ENCODE measurements at regions not wholly inside any gene's neighbourhood (a gene's known extent, or its start where the extent isn't known, plus 50 kb on each side); places are given as distances from the start of the nearest gene placed in this dataset.

DNA sequence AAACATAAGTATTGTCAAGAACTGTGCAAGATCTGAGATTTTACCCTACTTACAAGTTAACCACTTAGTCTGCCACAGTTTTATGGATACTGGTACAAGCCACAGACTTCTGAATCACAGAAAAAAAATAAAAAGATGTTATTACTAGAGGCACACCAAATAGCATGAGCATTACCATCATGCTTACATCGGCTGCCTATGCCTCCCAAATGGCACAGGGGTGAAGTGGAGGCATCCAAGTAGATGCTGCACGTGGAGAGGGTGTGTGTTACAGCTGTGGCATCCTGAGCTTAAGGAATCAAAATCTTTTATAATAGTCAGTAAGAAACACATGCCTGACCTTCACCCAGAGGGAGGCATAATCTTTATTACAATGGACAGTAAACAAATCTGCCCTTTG, 207.8 kb downstream of the TFEC start:
- ChIA-PET POLR2A (no interaction called here), CTCF (interaction anchor here (1.4 kb wide), 1 partner anchor 29 kb away, joined by 5 read pairs; no protein-coding TSS in a partner anchor)
- TF ChIP-seq FOS (IDR thresholded peaks at IDR 0.05; ENCODE audit: borderline replicate concordance, insufficient read depth, low read length) (no peak), POLR2A (IDR thresholded peaks at IDR 0.05; ENCODE audit: low read depth, low read length) (no peak), JUN (IDR thresholded peaks at IDR 0.05; ENCODE audit: borderline replicate concordance, insufficient read depth, insufficient read length, low read depth) (no peak), POLR2AphosphoS5 (IDR thresholded peaks at IDR 0.05; ENCODE audit: insufficient read depth, low read depth, low read length) (no peak), EZH2 (IDR thresholded peaks at IDR 0.05; ENCODE audit: borderline replicate concordance, low read depth, low read length, severe bottlenecking) (no peak), MYC (IDR thresholded peaks at IDR 0.05; ENCODE audit: low read depth, low read length) (no peak), GATA2 (IDR thresholded peaks at IDR 0.05; ENCODE audit: insufficient read depth, insufficient read length, low read depth, low read length) (no peak)
- TF ChIP-seq, protein P1, sequence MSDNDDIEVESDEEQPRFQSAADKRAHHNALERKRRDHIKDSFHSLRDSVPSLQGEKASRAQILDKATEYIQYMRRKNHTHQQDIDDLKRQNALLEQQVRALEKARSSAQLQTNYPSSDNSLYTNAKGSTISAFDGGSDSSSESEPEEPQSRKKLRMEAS (IDR thresholded peaks at IDR 0.05; ENCODE audit: insufficient read depth, insufficient read length): no peak
- TF ChIP-seq, protein P2, sequence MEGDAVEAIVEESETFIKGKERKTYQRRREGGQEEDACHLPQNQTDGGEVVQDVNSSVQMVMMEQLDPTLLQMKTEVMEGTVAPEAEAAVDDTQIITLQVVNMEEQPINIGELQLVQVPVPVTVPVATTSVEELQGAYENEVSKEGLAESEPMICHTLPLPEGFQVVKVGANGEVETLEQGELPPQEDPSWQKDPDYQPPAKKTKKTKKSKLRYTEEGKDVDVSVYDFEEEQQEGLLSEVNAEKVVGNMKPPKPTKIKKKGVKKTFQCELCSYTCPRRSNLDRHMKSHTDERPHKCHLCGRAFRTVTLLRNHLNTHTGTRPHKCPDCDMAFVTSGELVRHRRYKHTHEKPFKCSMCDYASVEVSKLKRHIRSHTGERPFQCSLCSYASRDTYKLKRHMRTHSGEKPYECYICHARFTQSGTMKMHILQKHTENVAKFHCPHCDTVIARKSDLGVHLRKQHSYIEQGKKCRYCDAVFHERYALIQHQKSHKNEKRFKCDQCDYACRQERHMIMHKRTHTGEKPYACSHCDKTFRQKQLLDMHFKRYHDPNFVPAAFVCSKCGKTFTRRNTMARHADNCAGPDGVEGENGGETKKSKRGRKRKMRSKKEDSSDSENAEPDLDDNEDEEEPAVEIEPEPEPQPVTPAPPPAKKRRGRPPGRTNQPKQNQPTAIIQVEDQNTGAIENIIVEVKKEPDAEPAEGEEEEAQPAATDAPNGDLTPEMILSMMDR (IDR thresholded peaks at IDR 0.05; ENCODE audit: extremely low read depth in 1 of 2, insufficient read depth in 1 of 2, low read depth in 1 of 2, low read length in 2 of 2): no peak
- intact Hi-C loops (cut with micrococcal nuclease): no loop called here
- H3K4me1 ChIP-seq (ENCODE audit: control insufficient read depth, extremely low read depth, insufficient read depth, low read length): no peaks in the 10 kb centered on the region
- DNase-seq (ENCODE audit: low read depth, low spot score) (no peak), FAIRE-seq (no peak)
- H2AFZ ChIP-seq (ENCODE audit: low read depth, low read length): no peak overlapping the region
- dilution Hi-C loops (cut with MboI; ENCODE audit: extremely low pct_ligation_motif_present, low sequenced_read_pairs): no loop called here
- H3K27me3 ChIP-seq (ENCODE audit: control insufficient read depth in 2 of 2, insufficient read depth in 2 of 2, low read length in 2 of 2): peaks cover 0 to 2% of the 10 kb centered on the region in 2 experiments
- H3K4me2 ChIP-seq (ENCODE audit: insufficient read depth, low read length): no peak overlapping the region
- no TSS peak for BruUV-seq (replicated peaks)
- H3K9me1 ChIP-seq (replicated peaks; ENCODE audit: control insufficient read depth, extremely low read depth, insufficient read depth, low read length): no peaks in the 10 kb centered on the region
- no peaks in the 10 kb centered on the region for H3K79me2 ChIP-seq (ENCODE audit: control insufficient read depth, insufficient read depth, low read length)
- H3K4me3 ChIP-seq (replicated peaks in 1 of 3; ENCODE audit: insufficient read depth in 1 of 3, low read depth in 1 of 3, low read length in 3 of 3): no peak overlapping the region
- no peaks in the 10 kb centered on the region for H4K20me1 ChIP-seq (replicated peaks; ENCODE audit: control insufficient read depth, extremely low read depth, insufficient read depth, low read length)
- H3K9ac ChIP-seq (replicated peaks; ENCODE audit: extremely low read depth, insufficient read depth, low read length): no peak overlapping the region
- no peaks in the 10 kb centered on the region for H3K36me3 ChIP-seq (ENCODE audit: control insufficient read depth in 2 of 2, extremely low read depth in 1 of 2, insufficient read depth in 2 of 2, low read length in 2 of 2)
- H3K9me3 ChIP-seq (replicated peaks; ENCODE audit: control insufficient read depth, insufficient read depth, low read length): no peaks in the 10 kb centered on the region
- no peak overlapping the region for H3K27ac ChIP-seq (ENCODE audit: insufficient read depth, low read depth, low read length)

Data from endothelial cell of umbilical vein (primary cell).